ENCODE measurements at regions not wholly inside any gene's neighbourhood (a gene's known extent, or its start where the extent isn't known, plus 50 kb on each side); places are given as distances from the start of the nearest gene placed in this dataset.

DNA sequence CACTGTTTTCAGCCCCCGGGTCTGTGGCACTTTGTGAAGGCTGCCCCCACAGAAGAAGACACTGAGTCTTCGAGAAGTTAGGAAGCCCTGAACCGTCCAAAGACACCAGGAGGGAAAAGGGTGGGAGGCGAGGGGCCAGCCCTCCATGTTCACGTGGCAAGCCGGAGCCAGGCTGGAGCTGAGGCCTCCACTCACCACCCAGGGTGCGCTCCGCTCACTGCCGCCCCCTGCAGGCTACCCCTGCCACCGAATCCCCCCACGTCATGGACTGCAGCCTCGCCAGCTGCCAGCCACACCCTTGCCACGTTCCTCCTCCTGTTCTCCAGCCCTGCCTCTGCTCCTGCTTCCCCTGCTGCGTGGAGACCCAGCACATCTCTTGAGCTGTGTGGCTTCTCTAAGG is 59.0 kb upstream of the EN2 start:
- no peak overlapping the region for H3K4me3 ChIP-seq (ENCODE audit: insufficient read depth, low read depth, low read length)
- no peaks in the 10 kb centered on the region for H3K36me3 ChIP-seq (ENCODE audit: insufficient read depth, low read length)
- Mint-ChIP-seq H3K9me3 (ENCODE audit: unreplicated experiment) (peaks cover 15% of the 10 kb centered on the region), H3K4me3 (ENCODE audit: unreplicated experiment) (no peak overlapping the region), H3K4me1 (ENCODE audit: low read depth, unreplicated experiment) (no peaks in the 10 kb centered on the region), H3K36me3 (ENCODE audit: low read depth, unreplicated experiment) (peaks cover 2% of the 10 kb centered on the region), H3K27ac (ENCODE audit: unreplicated experiment) (no peak overlapping the region), H3K27me3 (ENCODE audit: low read depth, unreplicated experiment) (peaks cover 86% of the 10 kb centered on the region)
- H3K27me3 ChIP-seq (ENCODE audit: insufficient read depth, low read length): peaks cover 13% of the 10 kb centered on the region
- H4K20me1 ChIP-seq (ENCODE audit: insufficient read depth, low read length): no peaks in the 10 kb centered on the region
- no peak overlapping the region for H2AFZ ChIP-seq (ENCODE audit: low read depth, low read length)
- no peak overlapping the region for H3K27ac ChIP-seq (ENCODE audit: low read depth, low read length)
- DNase-seq (ENCODE audit: low read depth): no peak
- no peaks in the 10 kb centered on the region for H3K4me1 ChIP-seq (ENCODE audit: insufficient read depth, low read length)
- H3K9ac ChIP-seq (ENCODE audit: low read length): no peak overlapping the region
- no peak overlapping the region for H3K4me2 ChIP-seq (ENCODE audit: low read length)
- TF ChIP-seq CTCF (IDR thresholded peaks at IDR 0.05; ENCODE audit: insufficient read depth, low read depth, low read length) (no peak), EZH2 (IDR thresholded peaks at IDR 0.05; ENCODE audit: insufficient read depth, low read length) (no peak)
- no peaks in the 10 kb centered on the region for H3K9me3 ChIP-seq (ENCODE audit: insufficient read depth, low read depth, low read length)
- no peaks in the 10 kb centered on the region for H3K79me2 ChIP-seq (ENCODE audit: insufficient read depth, low read length)
- no peak for FAIRE-seq

DNA sequence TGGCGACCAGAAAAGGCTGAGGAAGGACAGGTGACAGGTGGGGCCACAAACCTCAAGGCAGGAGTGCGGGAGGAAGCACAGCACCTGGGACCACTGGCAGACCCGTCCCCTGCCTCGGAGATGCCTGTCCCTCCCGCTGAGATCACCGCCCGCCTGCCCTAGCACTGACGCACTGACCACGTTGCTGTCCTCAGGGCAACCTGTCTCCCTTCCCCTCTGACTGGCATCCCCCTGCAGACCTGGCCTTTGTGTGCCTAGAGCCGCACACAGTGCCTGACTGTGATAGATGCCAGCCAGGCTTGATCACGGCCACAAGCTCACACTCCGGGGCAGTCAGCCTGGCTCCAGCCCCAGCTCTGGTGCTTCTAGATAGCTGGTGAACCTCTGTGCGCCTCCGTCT is 58.4 kb upstream of the EN2 start:
- H3K4me3 Mint-ChIP-seq (ENCODE audit: unreplicated experiment): no peak overlapping the region

More for the DNA sequence above, 58.4 kb upstream of the EN2 start:
- Mint-ChIP-seq H3K27ac (ENCODE audit: unreplicated experiment) (no peak overlapping the region), H3K4me1 (ENCODE audit: low read depth, unreplicated experiment) (no peaks in the 10 kb centered on the region), H3K9me3 (ENCODE audit: unreplicated experiment) (peaks cover 15% of the 10 kb centered on the region), H3K27me3 (ENCODE audit: low read depth, unreplicated experiment) (peaks cover 83% of the 10 kb centered on the region), H3K36me3 (ENCODE audit: low read depth, unreplicated experiment) (peaks cover 2% of the 10 kb centered on the region)
- DNase-seq (ENCODE audit: low read depth) (no peak), FAIRE-seq (no peak)
- H2AFZ ChIP-seq (ENCODE audit: low read depth, low read length): no peak overlapping the region
- no peaks in the 10 kb centered on the region for H4K20me1 ChIP-seq (ENCODE audit: insufficient read depth, low read length)
- TF ChIP-seq CTCF (IDR thresholded peaks at IDR 0.05; ENCODE audit: insufficient read depth, low read depth, low read length) (no peak), EZH2 (IDR thresholded peaks at IDR 0.05; ENCODE audit: insufficient read depth, low read length) (no peak)
- no peaks in the 10 kb centered on the region for H3K79me2 ChIP-seq (ENCODE audit: insufficient read depth, low read length)
- H3K4me2 ChIP-seq (ENCODE audit: low read length): no peak overlapping the region
- H3K9me3 ChIP-seq (ENCODE audit: insufficient read depth, low read depth, low read length): no peaks in the 10 kb centered on the region
- H3K4me3 ChIP-seq (ENCODE audit: insufficient read depth, low read depth, low read length): no peak overlapping the region
- no peaks in the 10 kb centered on the region for H3K36me3 ChIP-seq (ENCODE audit: insufficient read depth, low read length)
- H3K9ac ChIP-seq (ENCODE audit: low read length): no peak overlapping the region
- peaks cover 13% of the 10 kb centered on the region for H3K27me3 ChIP-seq (ENCODE audit: insufficient read depth, low read length)
- H3K27ac ChIP-seq (ENCODE audit: low read depth, low read length): no peak overlapping the region
- no peaks in the 10 kb centered on the region for H3K4me1 ChIP-seq (ENCODE audit: insufficient read depth, low read length)
